Liver (tissue), 8 donors: ENCODE measurements at regions not wholly inside any gene's neighbourhood (a gene's known extent, or its start where the extent isn't known, plus 50 kb on each side); places are given as distances from the start of the nearest gene placed in this dataset.

Experiments used
- DNase-seq: peaks from one replicate; pipeline ENCODE4 v3.0.0-alpha.2; 2017; ENCODE audit warnings: low spot score
- H3K27ac ChIP-seq, 2 donors: one replicate each; pipeline ENCODE4 v1.7.0; 2013; ENCODE audit warnings: inconsistent platforms in 2 of 2, low read length in 2 of 2, control low read depth in 1 of 2, low read depth in 1 of 2, mild to moderate bottlenecking in 1 of 2
- H3K27me3 ChIP-seq, 4 donors: one replicate each; pipeline versions ENCODE4 v1.6.1 to v1.7.0; 2013; ENCODE audit warnings: low read length in 3 of 4, inconsistent platforms in 1 of 4, mild to moderate bottlenecking in 1 of 4, moderate library complexity in 1 of 4; ENCODE audit not compliant: control insufficient read depth in 4 of 4, insufficient read depth in 4 of 4
- H3K36me3 ChIP-seq, 4 donors: one replicate each; pipeline versions ENCODE4 v1.6.1 to v1.7.0; 2013; ENCODE audit warnings: low read length in 3 of 4, mild to moderate bottlenecking in 3 of 4, low read depth in 1 of 4, moderate library complexity in 1 of 4; ENCODE audit not compliant: control insufficient read depth in 4 of 4, insufficient read depth in 3 of 4
- H3K4me1 ChIP-seq, 4 donors: one replicate each; pipeline versions ENCODE4 v1.6.1 to v1.7.0; 2013; ENCODE audit warnings: low read length in 3 of 4, mild to moderate bottlenecking in 3 of 4, moderate library complexity in 1 of 4; ENCODE audit not compliant: control insufficient read depth in 4 of 4, insufficient read depth in 4 of 4
- H3K4me3 ChIP-seq, 3 donors: one replicate each; pipeline versions ENCODE4 v1.6.1 to v1.7.0; 2013; ENCODE audit warnings: low read length in 3 of 3, control low read depth in 1 of 3, low read depth in 1 of 3, mild to moderate bottlenecking in 1 of 3
- H3K9ac ChIP-seq, 2 donors: one replicate each; pipeline ENCODE4 v1.7.0; 2013; ENCODE audit warnings: low read length in 2 of 2, mild to moderate bottlenecking in 2 of 2, moderate library complexity in 2 of 2, control low read depth in 1 of 2, low read depth in 1 of 2
- H3K9me3 ChIP-seq, 4 donors: one replicate each; pipeline versions ENCODE4 v1.6.1 to v1.7.0; 2013; ENCODE audit warnings: low read length in 3 of 4; ENCODE audit not compliant: control insufficient read depth in 4 of 4
- ATF3 ChIP-seq: IDR thresholded peaks from 2 replicates; pipeline ENCODE4 v1.6.1; 2016; ENCODE audit warnings: antibody characterized with exemption
- CTCF ChIP-seq: fragments of 150-350 bp; IDR thresholded peaks from 2 replicates; pipeline ENCODE4 v1.5.1; 2017; ENCODE audit warnings: improper control_type of control experiment, low read depth, low read length; ENCODE audit not compliant: missing input control
- EGR1 ChIP-seq, 2 donors: IDR thresholded peaks; 2 replicates each; pipeline ENCODE4 v1.6.1; 2016 to 2018; ENCODE audit warnings: antibody characterized with exemption in 2 of 2, low read depth in 2 of 2
- FOXA1 ChIP-seq: IDR thresholded peaks from 2 replicates; pipeline ENCODE4 v1.6.1; 2016; ENCODE audit warnings: antibody characterized with exemption
- FOXA2 ChIP-seq: IDR thresholded peaks from 2 replicates; pipeline ENCODE4 v1.6.1; 2016; ENCODE audit warnings: antibody characterized with exemption
- GABPA ChIP-seq, 2 donors: IDR thresholded peaks in 1 of 2; conservative IDR thresholded peaks in 1 of 2; 2 replicates each; pipeline ENCODE4 v1.6.1; 2016; ENCODE audit warnings: antibody characterized with exemption in 2 of 2, mild to moderate bottlenecking in 1 of 2, moderate library complexity in 1 of 2
- HNF4A ChIP-seq, 2 donors: conservative IDR thresholded peaks; 2 replicates each; pipeline ENCODE4 v1.6.1; 2016; ENCODE audit warnings: antibody characterized with exemption in 2 of 2, mild to moderate bottlenecking in 2 of 2
- HNF4G ChIP-seq: IDR thresholded peaks from 2 replicates; pipeline ENCODE4 v1.6.1; 2016; ENCODE audit warnings: antibody characterized with exemption
- JUND ChIP-seq, 2 donors: IDR thresholded peaks; 2 replicates each; pipeline ENCODE4 v1.6.1; 2016; ENCODE audit warnings: antibody characterized with exemption in 2 of 2
- RAD21 ChIP-seq, 2 donors: IDR thresholded peaks; 2 replicates each; pipeline ENCODE4 v1.6.1; 2016; ENCODE audit warnings: antibody characterized with exemption in 2 of 2, mild to moderate bottlenecking in 2 of 2
- REST ChIP-seq: IDR thresholded peaks from 2 replicates; pipeline ENCODE4 v1.6.1; 2016; ENCODE audit warnings: antibody characterized with exemption, mild to moderate bottlenecking
- RXRA ChIP-seq, 2 donors: IDR thresholded peaks; 2 replicates each; pipeline ENCODE4 v1.6.1; 2017 to 2018; ENCODE audit warnings: antibody characterized with exemption in 2 of 2, mild to moderate bottlenecking in 1 of 2
- SP1 ChIP-seq: IDR thresholded peaks from 2 replicates; pipeline ENCODE4 v1.6.1; 2018; ENCODE audit warnings: antibody characterized with exemption, mild to moderate bottlenecking
- TAF1 ChIP-seq: conservative IDR thresholded peaks from 2 replicates; pipeline ENCODE4 v1.6.1; 2016; ENCODE audit warnings: antibody characterized with exemption, mild to moderate bottlenecking
- YY1 ChIP-seq: IDR thresholded peaks from 2 replicates; pipeline ENCODE4 v1.6.1; 2016; ENCODE audit warnings: antibody characterized with exemption, mild to moderate bottlenecking
- ZBTB33 ChIP-seq: IDR thresholded peaks from 2 replicates; pipeline ENCODE4 v1.6.1; 2016; ENCODE audit warnings: antibody characterized with exemption
- WGBS: extraction: QIAGEN DNeasy Blood & Tissue Kit; methylation state at CpG from one replicate; pipeline ENCODE4 v1.1.7; 2013; 5-methylcytosine and 5-hydroxymethylcytosine counted together
- donor health status: healthy.
- donor health status: healthy.
- donor health status: healthy.
- donor health status: healthy.
- donor health status: healthy.

GRCh38 chr4:178240891-178241290 is 798.7 kb upstream of the AGA start:
- Histone ChIP-seq H3K27ac (no peak overlapping the region), H3K4me3 (no peak overlapping the region), H3K4me1 (no peaks in the 10 kb centered on the region), H3K9me3 (peaks cover 0 to 14% (median 0%) of the 10 kb centered on the region in 4 donors), H3K27me3 (no peaks in the 10 kb centered on the region), H3K36me3 (no peaks in the 10 kb centered on the region), H3K9ac (no peak overlapping the region)
- WGBS = 82% methylated on average over 9 of the region's 9 CpGs
- no peak for TF ChIP-seq FOXA1
- TF ChIP-seq GABPA (IDR thresholded peaks at IDR 0.05 in 1 of 2, conservative IDR thresholded peaks at IDR 0.05 in 1 of 2) = no peak
- TF ChIP-seq ATF3 = no peak
- TF ChIP-seq JUND (IDR thresholded peaks at IDR 0.05) = no peak
- no peak for TF ChIP-seq CTCF
- no peak for TF ChIP-seq FOXA2
- TF ChIP-seq ZBTB33 = no peak
- TF ChIP-seq TAF1 = no peak
- TF ChIP-seq YY1 = no peak
- TF ChIP-seq EGR1 (IDR thresholded peaks at IDR 0.05; ENCODE audit: low read depth in 2 of 2) = no peak
- TF ChIP-seq RXRA (IDR thresholded peaks at IDR 0.05) = no peak
- TF ChIP-seq SP1 = no peak
- no peak for TF ChIP-seq HNF4A (conservative IDR thresholded peaks at IDR 0.05)
- TF ChIP-seq REST = no peak
- DNase-seq = no peak

- Histone ChIP-seq H3K27me3 (no peaks in the 10 kb centered on the region), H3K9ac (no peak overlapping the region), H3K4me1 (no peaks in the 10 kb centered on the region), H3K4me3 (no peak overlapping the region), H3K36me3 (no peaks in the 10 kb centered on the region), H3K27ac (no peak overlapping the region), H3K9me3 (peaks cover 0 to 14% (median 0%) of the 10 kb centered on the region in 4 donors)
- DNase-seq = no peak
- 78% methylated on average over 3 of the region's 3 CpGs for WGBS
- TF ChIP-seq RXRA (IDR thresholded peaks at IDR 0.05) (no peak), TAF1 (no peak), CTCF (no peak), SP1 (no peak), RAD21 (IDR thresholded peaks at IDR 0.05) (no peak), HNF4A (conservative IDR thresholded peaks at IDR 0.05) (no peak), HNF4G (no peak), JUND (IDR thresholded peaks at IDR 0.05) (no peak), EGR1 (IDR thresholded peaks at IDR 0.05; ENCODE audit: low read depth in 2 of 2) (no peak), FOXA2 (no peak), REST (no peak)
Measured at GRCh38 chr4:178241601-178242118, 799.4 kb upstream of the AGA start.
